GM23338 (cell line): ENCODE measurements at regions not wholly inside any gene's neighbourhood (a gene's known extent, or its start where the extent isn't known, plus 50 kb on each side); places are given as distances from the start of the nearest gene placed in this dataset.

ENCODE experiments used
- ATAC-seq: fragments of 200-7000 bp; cut with Tn5 transposase; 3 replicates; pipeline ENCODE4 v1.9.1; 2020
- DNase-seq: peaks from one replicate; pipeline ENCODE4 v3.0.0-alpha.2; 2015; ENCODE audit warnings: low spot score
- H2AFZ ChIP-seq: fragments of 200-600 bp; sonication (generic); 2 replicates; pipeline ENCODE4 v1.8.0; 2016; ENCODE audit warnings: antibody characterized with exemption, mild to moderate bottlenecking, moderate library complexity
- H3F3A ChIP-seq: fragments of 200-600 bp; sonication (generic); replicated peaks from 2 replicates; pipeline ENCODE4 v1.8.0; 2017; ENCODE audit warnings: antibody characterized with exemption, mixed run types, low read depth
- H3K27ac ChIP-seq: fragments of 200-600 bp; sonication (generic); 2 replicates; pipeline ENCODE4 v1.6.1; 2016; ENCODE audit warnings: low read depth
- H3K27me3 ChIP-seq: fragments of 200-600 bp; sonication (generic); 2 replicates; pipeline ENCODE4 v1.8.0; 2016; ENCODE audit warnings: mild to moderate bottlenecking, mixed run types, moderate library complexity; ENCODE audit not compliant: insufficient read depth
- H3K36me3 ChIP-seq: fragments of 200-600 bp; sonication (generic); 2 replicates; pipeline ENCODE4 v1.8.0; 2016; ENCODE audit warnings: mild to moderate bottlenecking; ENCODE audit not compliant: insufficient read depth
- H3K4me1 ChIP-seq: fragments of 200-600 bp; sonication (generic); 2 replicates; pipeline ENCODE4 v1.8.0; 2016; ENCODE audit warnings: mild to moderate bottlenecking, moderate library complexity; ENCODE audit not compliant: insufficient read depth
- H3K4me2 ChIP-seq: fragments of 200-600 bp; sonication (generic); 2 replicates; pipeline ENCODE4 v1.7.1; 2017; ENCODE audit warnings: mixed run types
- H3K4me3 ChIP-seq: fragments of 200-600 bp; sonication (generic); 2 replicates; pipeline ENCODE4 v1.6.1; 2016; ENCODE audit warnings: mixed run types
- H3K79me2 ChIP-seq: fragments of 200-600 bp; sonication (generic); replicated peaks from 2 replicates; pipeline ENCODE4 v1.8.0; 2017; ENCODE audit warnings: mild to moderate bottlenecking; ENCODE audit not compliant: insufficient read depth
- H3K9me2 ChIP-seq: fragments of 200-600 bp; sonication (generic); 2 replicates; pipeline ENCODE4 v1.8.0; 2017; ENCODE audit not compliant: insufficient read depth
- H4K20me1 ChIP-seq: fragments of 200-600 bp; sonication (generic); replicated peaks from 2 replicates; pipeline ENCODE4 v1.8.0; 2017; ENCODE audit warnings: mild to moderate bottlenecking; ENCODE audit not compliant: insufficient read depth
- H3K27ac Mint-ChIP-seq: 2 replicates; pipeline ENCODE4 v1.8.0; 2020; ENCODE audit warnings: inconsistent platforms, mild to moderate bottlenecking, moderate library complexity, mixed read lengths
- H3K27me3 Mint-ChIP-seq: 3 replicates; pipeline ENCODE4 v1.8.0; 2022; ENCODE audit warnings: low read depth, mild to moderate bottlenecking, moderate library complexity, mixed read lengths, inconsistent platforms; ENCODE audit not compliant: insufficient read depth, poor library complexity
- H3K36me3 Mint-ChIP-seq: 3 replicates; pipeline ENCODE4 v1.8.0; 2021; ENCODE audit warnings: low read depth, mild to moderate bottlenecking, inconsistent platforms, moderate library complexity, mixed read lengths
- H3K4me1 Mint-ChIP-seq: 3 replicates; pipeline ENCODE4 v1.8.0; 2020; ENCODE audit warnings: mild to moderate bottlenecking, inconsistent platforms, mixed read lengths
- H3K4me3 Mint-ChIP-seq: 3 replicates; pipeline ENCODE4 v1.8.0; 2021; ENCODE audit warnings: moderate library complexity, mild to moderate bottlenecking, inconsistent platforms, mixed read lengths
- H3K9me3 Mint-ChIP-seq: 3 replicates; pipeline ENCODE4 v1.8.0; 2020; ENCODE audit warnings: moderate library complexity, mild to moderate bottlenecking, inconsistent platforms, mixed read lengths
- CREB1 ChIP-seq: fragments of 250-450 bp; sonication (Bioruptor Pico); IDR thresholded peaks from 2 replicates; pipeline ENCODE4 v1.5.0; 2020; ENCODE audit warnings: low read depth, mild to moderate bottlenecking, moderate library complexity
- ETS1 ChIP-seq: IDR thresholded peaks from 2 replicates; pipeline ENCODE4 v1.6.1; 2016; ENCODE audit warnings: antibody characterized with exemption
- EZH2 ChIP-seq: fragments of 200-600 bp; sonication (generic); IDR thresholded peaks from one replicate; pipeline ENCODE4 v1.8.0; 2017; ENCODE audit warnings: antibody characterized with exemption, mild to moderate bottlenecking, low read depth; ENCODE audit not compliant: unreplicated experiment
- EZH2phosphoT487 ChIP-seq: fragments of 200-600 bp; sonication (generic); IDR thresholded peaks from one replicate; pipeline ENCODE4 v1.8.1; 2018; ENCODE audit warnings: antibody characterized with exemption; ENCODE audit not compliant: unreplicated experiment
- JUNB ChIP-seq: IDR thresholded peaks from one replicate; pipeline ENCODE4 v1.6.1; 2016; ENCODE audit warnings: antibody characterized with exemption; ENCODE audit not compliant: unreplicated experiment
- NANOG ChIP-seq: IDR thresholded peaks from 2 replicates; pipeline ENCODE4 v1.6.1; 2016; ENCODE audit warnings: antibody characterized with exemption, borderline replicate concordance
- POLR2AphosphoS5 ChIP-seq: IDR thresholded peaks from 2 replicates; pipeline ENCODE4 v1.6.1; 2016; ENCODE audit warnings: antibody characterized with exemption, low read depth
- REST ChIP-seq: IDR thresholded peaks from one replicate; pipeline ENCODE4 v1.6.1; 2018; ENCODE audit warnings: antibody characterized with exemption; ENCODE audit not compliant: unreplicated experiment
- STAT1 ChIP-seq: IDR thresholded peaks from one replicate; pipeline ENCODE4 v1.6.1; 2016; ENCODE audit warnings: antibody characterized with exemption; ENCODE audit not compliant: unreplicated experiment
- ZNF462 ChIP-seq: fragments of 250-450 bp; sonication (Bioruptor Pico); IDR thresholded peaks from 2 replicates; pipeline ENCODE4 v1.5.0; 2020; ENCODE audit warnings: mild to moderate bottlenecking, moderate library complexity

- no peak for DNase-seq
- Histone ChIP-seq H3K4me2 (no peak overlapping the region), H2AFZ (no peak overlapping the region), H3K9me2 (no peaks in the 10 kb centered on the region), H4K20me1 (no peaks in the 10 kb centered on the region), H3K36me3 (no peaks in the 10 kb centered on the region; the same call in 1 of the 2 replicates), H3K27ac (no peak overlapping the region), H3K27me3 (no peaks in the 10 kb centered on the region), H3K4me3 (no peak overlapping the region), H3K4me1 (0 out of 2 replicates have a peak, but pooled peaks cover 7% of the 10 kb centered on the region), H3K79me2 (no peaks in the 10 kb centered on the region), H3F3A (no peaks in the 10 kb centered on the region)
- H3K4me3 Mint-ChIP-seq, result no peak overlapping the region
- H3K27ac Mint-ChIP-seq, result no peak overlapping the region
- TF ChIP-seq JUNB (no peak), POLR2AphosphoS5 (no peak), EZH2 (no peak), CREB1 (CRISPR knock-in tag) (no peak), ETS1 (no peak), NANOG (no peak)
- peaks cover 2% of the 10 kb centered on the region for H3K27me3 Mint-ChIP-seq
- H3K9me3 Mint-ChIP-seq, result peaks cover 18% of the 10 kb centered on the region; the same call in 2 of the 3 replicates
- ATAC-seq, result no peak
- peaks cover 19% of the 10 kb centered on the region; the same call in 2 of the 3 replicates for H3K36me3 Mint-ChIP-seq
- H3K4me1 Mint-ChIP-seq, result peaks cover 3% of the 10 kb centered on the region; the same call in 2 of the 3 replicates
These were observed 98.3 kb upstream of the TIAM1 start for GRCh38 chr21:31442339-31442738.

GRCh38 chr21:31429506-31429905, 85.4 kb upstream of the TIAM1 start:
- H3K4me2 ChIP-seq, result no peak overlapping the region
- no peaks in the 10 kb centered on the region for H3K79me2 ChIP-seq
- DNase-seq, result no peak
- no peaks in the 10 kb centered on the region for H3K4me1 ChIP-seq
- H3F3A ChIP-seq, result no peaks in the 10 kb centered on the region
- H3K4me1 Mint-ChIP-seq, result peaks cover 14% of the 10 kb centered on the region
- no peak for ATAC-seq
- no peak overlapping the region for H3K4me3 Mint-ChIP-seq
- H3K27me3 Mint-ChIP-seq, result peaks cover 2% of the 10 kb centered on the region
- no peaks in the 10 kb centered on the region for H3K9me3 Mint-ChIP-seq
- no peaks in the 10 kb centered on the region for H4K20me1 ChIP-seq
- no peaks in the 10 kb centered on the region; the same call in 2 of the 3 replicates for H3K36me3 Mint-ChIP-seq
- H3K27ac ChIP-seq, result no peak overlapping the region
- no peak overlapping the region for H3K27ac Mint-ChIP-seq
- H3K4me3 ChIP-seq, result no peak overlapping the region
- H2AFZ ChIP-seq, result no peak overlapping the region
- no peaks in the 10 kb centered on the region for H3K9me2 ChIP-seq
- no peaks in the 10 kb centered on the region for H3K27me3 ChIP-seq
- no peaks in the 10 kb centered on the region for H3K36me3 ChIP-seq
- no peak for TF ChIP-seq JUNB
- no peak for TF ChIP-seq ETS1
- TF ChIP-seq REST, result no peak
- no peak for TF ChIP-seq STAT1
- TF ChIP-seq CREB1 (CRISPR knock-in tag), result no peak
- no peak for TF ChIP-seq ZNF462
- TF ChIP-seq EZH2phosphoT487, result no peak
